Renal cortical epithelial cell (primary cell): ENCODE measurements at regions not wholly inside any gene's neighbourhood (a gene's known extent, or its start where the extent isn't known, plus 50 kb on each side); places are given as distances from the start of the nearest gene placed in this dataset.
A peak's percentile ranks its signal among the peaks of the same experiment; 100 is the strongest.
"Not testable (repeated sequence)": the region's sequence is repeated elsewhere in the genome, so short reads cannot be mapped to it uniquely, and the experiment has no call there.

Experiments
- DNase-seq: peaks from one replicate; pipeline ENCODE4 v3.0.0-alpha.2; 2011; ENCODE audit warnings: low read depth

GRCh38 chr7:109751241-109751640, 1181.6 kb downstream of the DNAJB9 start:
- peak; percentile 11 for DNase-seq

GRCh38 chr7:109752068-109752467, 1182.4 kb downstream of the DNAJB9 start:
- DNase-seq, result no peak

GRCh38 chr7:109757713-109758112, 1188.0 kb downstream of the DNAJB9 start:
- no peak for DNase-seq

GRCh38 chr7:109763611-109764010, 1193.9 kb downstream of the DNAJB9 start:
- peak; percentile 3 for DNase-seq

- DNase-seq, result no peak
Measured at GRCh38 chr7:109772161-109772560, 1202.5 kb downstream of the DNAJB9 start.

GRCh38 chr7:109782806-109783205, 1213.1 kb downstream of the DNAJB9 start:
- DNase-seq, result no peak

- no peak for DNase-seq
Measured at GRCh38 chr7:109806548-109806947, 1236.9 kb downstream of the DNAJB9 start.

GRCh38 chr7:109821156-109821555, 1251.5 kb downstream of the DNAJB9 start:
- no peak for DNase-seq

- DNase-seq, result no peak
Measured at GRCh38 chr7:109834851-109835250, 1256.1 kb upstream of the LRRN3 start.

- no peak for DNase-seq
Measured at GRCh38 chr7:109835577-109835976, 1255.3 kb upstream of the LRRN3 start.

GRCh38 chr7:109836016-109836415, 1254.9 kb upstream of the LRRN3 start:
- DNase-seq, result peak; percentile 2

- no peak for DNase-seq
Measured at GRCh38 chr7:109842386-109842785, 1248.5 kb upstream of the LRRN3 start.

GRCh38 chr7:109844362-109844761, 1246.6 kb upstream of the LRRN3 start:
- DNase-seq, result peak; percentile 46

GRCh38 chr7:109864230-109864629, 1226.7 kb upstream of the LRRN3 start:
- peak; percentile 47 for DNase-seq

GRCh38 chr7:109868215-109868860, 1222.6 kb upstream of the LRRN3 start:
- DNase-seq, result peak; percentile 13

- DNase-seq, result no peak
Measured at GRCh38 chr7:109873296-109873695, 1217.6 kb upstream of the LRRN3 start.

GRCh38 chr7:109879287-109879828, 1211.6 kb upstream of the LRRN3 start:
- DNase-seq, result no peak

- DNase-seq, result no peak
Measured at GRCh38 chr7:109890622-109891021, 1200.3 kb upstream of the LRRN3 start.

- no peak for DNase-seq
Measured at GRCh38 chr7:109893231-109893630, 1197.7 kb upstream of the LRRN3 start.

GRCh38 chr7:109895536-109895935, 1195.4 kb upstream of the LRRN3 start:
- DNase-seq, result no peak

- DNase-seq, result peak; percentile 9
Measured at GRCh38 chr7:109901926-109902325, 1189.0 kb upstream of the LRRN3 start.

GRCh38 chr7:109905368-109906065, 1185.4 kb upstream of the LRRN3 start:
- not testable (repeated sequence) for DNase-seq

- DNase-seq, result no peak
Measured at GRCh38 chr7:109915670-109916069, 1175.3 kb upstream of the LRRN3 start.
